ENCODE measurements at regions not wholly inside any gene's neighbourhood (a gene's known extent, or its start where the extent isn't known, plus 50 kb on each side); places are given as distances from the start of the nearest gene placed in this dataset.

- TF ChIP-seq CTCF (conservative IDR thresholded peaks at IDR 0.05): no peak
- no peak for TF ChIP-seq EZH2 (IDR thresholded peaks at IDR 0.05; ENCODE audit: low read depth)
- Histone ChIP-seq H2AFZ (no peak overlapping the region), H3F3A (ENCODE audit: insufficient read depth, low read depth) (no peaks in the 10 kb centered on the region), H3K9me2 (ENCODE audit: insufficient read depth) (no peaks in the 10 kb centered on the region), H3K4me3 (no peak overlapping the region), H4K20me1 (ENCODE audit: insufficient read depth) (no peaks in the 10 kb centered on the region), H3K27me3 (ENCODE audit: insufficient read depth, low read depth) (no peaks in the 10 kb centered on the region), H3K79me2 (ENCODE audit: low read depth) (no peaks in the 10 kb centered on the region), H3K4me2 (no peak overlapping the region), H3K27ac (no peak overlapping the region), H3K4me1 (replicated peaks; ENCODE audit: insufficient read depth) (no peaks in the 10 kb centered on the region), H3K36me3 (ENCODE audit: low read depth) (no peaks in the 10 kb centered on the region), H3K9me3 (ENCODE audit: insufficient read depth, low read depth) (no peaks in the 10 kb centered on the region)
- POLR2A ChIA-PET (ENCODE audit: unreplicated experiment): no interaction called here
- CTCF ChIA-PET: no interaction called here
- BruUV-seq (replicated peaks): no TSS peak
- intact Hi-C loops (cut with micrococcal nuclease; ENCODE audit: unreplicated experiment): no loop called here
- no peak for DNase-seq
These were observed 190.4 kb upstream of the PCDH10 start for GRCh38 chr4:132958457-132959263.

GRCh38 chr4:132981611-132982010, 167.5 kb upstream of the PCDH10 start:
- Histone ChIP-seq H2AFZ (no peak overlapping the region), H3F3A (ENCODE audit: insufficient read depth, low read depth) (no peaks in the 10 kb centered on the region), H4K20me1 (ENCODE audit: insufficient read depth) (no peaks in the 10 kb centered on the region), H3K4me2 (no peak overlapping the region), H3K4me3 (no peak overlapping the region), H3K27me3 (ENCODE audit: insufficient read depth, low read depth) (no peaks in the 10 kb centered on the region), H3K27ac (no peak overlapping the region), H3K79me2 (ENCODE audit: low read depth) (no peaks in the 10 kb centered on the region), H3K36me3 (ENCODE audit: low read depth) (no peaks in the 10 kb centered on the region), H3K9me3 (ENCODE audit: insufficient read depth, low read depth) (no peaks in the 10 kb centered on the region), H3K9me2 (ENCODE audit: insufficient read depth) (no peaks in the 10 kb centered on the region), H3K4me1 (replicated peaks; ENCODE audit: insufficient read depth) (no peaks in the 10 kb centered on the region)
- intact Hi-C loops (cut with micrococcal nuclease; ENCODE audit: unreplicated experiment): no loop called here
- DNase-seq: no peak
- TF ChIP-seq EZH2 (IDR thresholded peaks at IDR 0.05; ENCODE audit: low read depth): no peak
- no peak for TF ChIP-seq CTCF (conservative IDR thresholded peaks at IDR 0.05)
- no TSS peak for BruUV-seq (replicated peaks)
- ChIA-PET CTCF (no interaction called here), POLR2A (ENCODE audit: unreplicated experiment) (no interaction called here)

GRCh38 chr4:132982151-132982550, 166.9 kb upstream of the PCDH10 start:
- Histone ChIP-seq H3K4me2 (no peak overlapping the region), H3F3A (ENCODE audit: insufficient read depth, low read depth) (no peaks in the 10 kb centered on the region), H3K4me3 (no peak overlapping the region), H3K27ac (no peak overlapping the region), H3K9me2 (ENCODE audit: insufficient read depth) (no peaks in the 10 kb centered on the region), H3K4me1 (replicated peaks; ENCODE audit: insufficient read depth) (no peaks in the 10 kb centered on the region), H3K9me3 (ENCODE audit: insufficient read depth, low read depth) (no peaks in the 10 kb centered on the region), H2AFZ (no peak overlapping the region), H3K79me2 (ENCODE audit: low read depth) (no peaks in the 10 kb centered on the region), H3K27me3 (ENCODE audit: insufficient read depth, low read depth) (no peaks in the 10 kb centered on the region), H4K20me1 (ENCODE audit: insufficient read depth) (no peaks in the 10 kb centered on the region), H3K36me3 (ENCODE audit: low read depth) (no peaks in the 10 kb centered on the region)
- BruUV-seq (replicated peaks): no TSS peak
- intact Hi-C loops (cut with micrococcal nuclease; ENCODE audit: unreplicated experiment): no loop called here
- POLR2A ChIA-PET (ENCODE audit: unreplicated experiment): no interaction called here
- no peak for TF ChIP-seq EZH2 (IDR thresholded peaks at IDR 0.05; ENCODE audit: low read depth)
- CTCF ChIA-PET: interaction anchor here (1.0 kb wide), 1 partner anchor 11 kb away, joined by 3 read pairs; no protein-coding TSS in a partner anchor
- no peak for DNase-seq

- CTCF ChIA-PET: no interaction called here
- Histone ChIP-seq H3K4me1 (replicated peaks; ENCODE audit: insufficient read depth) (no peaks in the 10 kb centered on the region), H3K9me3 (ENCODE audit: insufficient read depth, low read depth) (no peaks in the 10 kb centered on the region), H3K27ac (no peak overlapping the region), H3K4me2 (no peak overlapping the region), H3K9me2 (ENCODE audit: insufficient read depth) (no peaks in the 10 kb centered on the region), H3K4me3 (no peak overlapping the region), H3K36me3 (ENCODE audit: low read depth) (no peaks in the 10 kb centered on the region), H4K20me1 (ENCODE audit: insufficient read depth) (no peaks in the 10 kb centered on the region), H3F3A (ENCODE audit: insufficient read depth, low read depth) (no peaks in the 10 kb centered on the region), H2AFZ (no peak overlapping the region), H3K27me3 (ENCODE audit: insufficient read depth, low read depth) (no peaks in the 10 kb centered on the region), H3K79me2 (ENCODE audit: low read depth) (no peaks in the 10 kb centered on the region)
- no TSS peak for BruUV-seq (replicated peaks)
- intact Hi-C loops (cut with micrococcal nuclease; ENCODE audit: unreplicated experiment): no loop called here
- POLR2A ChIA-PET (ENCODE audit: unreplicated experiment): no interaction called here
- DNase-seq: no peak
- TF ChIP-seq CTCF (conservative IDR thresholded peaks at IDR 0.05): no peak
- TF ChIP-seq EZH2 (IDR thresholded peaks at IDR 0.05; ENCODE audit: low read depth): no peak
These were observed 158.0 kb upstream of the PCDH10 start for GRCh38 chr4:132991111-132991510.

All from PC-9 (cell line).